Uterus (tissue), 2 donors: ENCODE measurements at regions not wholly inside any gene's neighbourhood (a gene's known extent, or its start where the extent isn't known, plus 50 kb on each side); places are given as distances from the start of the nearest gene placed in this dataset.

Experiments used
- POLR2A ChIP-seq, 2 donors: fragments of 450-650 bp; IDR thresholded peaks; one replicate each; pipeline ENCODE4 v1.6.1; 2016; ENCODE audit warnings: antibody characterized with exemption in 2 of 2, mild to moderate bottlenecking in 1 of 2, moderate library complexity in 1 of 2
- TF ChIP-seq, protein P1 (sequence below), 4 experiments: fragments of 200-600 bp in 2 of 4; fragments of 450-650 bp in 2 of 4; sonication (generic) in 2 of 4; IDR thresholded peaks; one replicate each; pipeline ENCODE4 v1.5.1; 2016 to 2019; ENCODE audit warnings: antibody characterized with exemption in 4 of 4, mild to moderate bottlenecking in 2 of 4, moderate library complexity in 1 of 4

DNA sequence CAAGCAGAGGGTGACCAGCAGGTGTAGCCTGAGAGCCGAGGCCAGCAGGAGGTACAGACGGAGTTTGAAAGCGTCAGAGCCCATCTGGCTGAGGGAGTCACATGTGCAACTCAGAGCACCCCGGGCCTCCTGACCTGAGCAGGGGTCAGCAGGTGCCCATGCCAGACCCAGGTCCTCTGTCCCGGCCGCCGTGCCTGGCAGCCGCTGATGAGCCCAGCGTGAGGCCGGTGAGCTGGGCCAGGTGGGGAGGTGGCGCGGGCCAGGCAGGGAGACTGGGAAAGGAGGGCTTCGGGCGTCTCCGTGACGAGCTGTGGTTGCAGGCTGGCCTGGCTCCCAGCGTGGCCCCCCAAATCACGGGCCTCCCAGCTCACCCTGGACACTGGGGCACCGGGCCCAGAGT, 130.9 kb downstream of the CHSY1 start:
- TF ChIP-seq, protein P1, sequence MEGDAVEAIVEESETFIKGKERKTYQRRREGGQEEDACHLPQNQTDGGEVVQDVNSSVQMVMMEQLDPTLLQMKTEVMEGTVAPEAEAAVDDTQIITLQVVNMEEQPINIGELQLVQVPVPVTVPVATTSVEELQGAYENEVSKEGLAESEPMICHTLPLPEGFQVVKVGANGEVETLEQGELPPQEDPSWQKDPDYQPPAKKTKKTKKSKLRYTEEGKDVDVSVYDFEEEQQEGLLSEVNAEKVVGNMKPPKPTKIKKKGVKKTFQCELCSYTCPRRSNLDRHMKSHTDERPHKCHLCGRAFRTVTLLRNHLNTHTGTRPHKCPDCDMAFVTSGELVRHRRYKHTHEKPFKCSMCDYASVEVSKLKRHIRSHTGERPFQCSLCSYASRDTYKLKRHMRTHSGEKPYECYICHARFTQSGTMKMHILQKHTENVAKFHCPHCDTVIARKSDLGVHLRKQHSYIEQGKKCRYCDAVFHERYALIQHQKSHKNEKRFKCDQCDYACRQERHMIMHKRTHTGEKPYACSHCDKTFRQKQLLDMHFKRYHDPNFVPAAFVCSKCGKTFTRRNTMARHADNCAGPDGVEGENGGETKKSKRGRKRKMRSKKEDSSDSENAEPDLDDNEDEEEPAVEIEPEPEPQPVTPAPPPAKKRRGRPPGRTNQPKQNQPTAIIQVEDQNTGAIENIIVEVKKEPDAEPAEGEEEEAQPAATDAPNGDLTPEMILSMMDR (IDR thresholded peaks at IDR 0.05): no peak
- no peak for TF ChIP-seq POLR2A (IDR thresholded peaks at IDR 0.05)
